ENCODE measurements at regions not wholly inside any gene's neighbourhood (a gene's known extent, or its start where the extent isn't known, plus 50 kb on each side); places are given as distances from the start of the nearest gene placed in this dataset.

DNA sequence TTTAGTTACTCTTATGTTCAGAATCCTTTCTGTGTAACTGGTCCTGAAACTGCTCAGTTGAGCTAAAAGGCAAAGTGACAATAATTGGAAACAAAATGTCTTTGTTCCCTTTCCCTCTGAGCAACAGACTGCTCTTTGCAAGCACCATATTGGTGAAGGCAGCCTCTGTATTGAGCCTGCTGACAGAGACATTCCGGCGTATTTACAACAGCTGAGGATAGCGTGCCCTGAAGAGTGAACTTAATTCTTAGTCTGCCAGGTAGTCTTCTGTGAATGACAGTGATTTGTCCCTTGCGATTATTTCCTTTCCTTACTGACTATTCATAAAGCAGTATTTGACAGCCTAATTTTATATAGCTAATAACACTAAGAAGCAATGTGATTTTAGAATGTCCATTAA, 239.1 kb downstream of the CPS1 start:
- BruUV-seq (replicated peaks), result no TSS peak
- Histone ChIP-seq H3K4me3 (replicated peaks in 1 of 2; ENCODE audit: low read depth in 1 of 2, low read length in 2 of 2) (no peak overlapping the region), H3K4me2 (ENCODE audit: low read length) (no peak overlapping the region), H3K9me3 (ENCODE audit: control insufficient read depth in 1 of 2, insufficient read depth in 1 of 2, low read depth in 1 of 2, low read length in 2 of 2) (no peaks in the 10 kb centered on the region), H4K20me1 (ENCODE audit: insufficient read depth) (no peaks in the 10 kb centered on the region), H3K9me2 (ENCODE audit: insufficient read depth) (no peaks in the 10 kb centered on the region), H3K79me2 (ENCODE audit: insufficient read depth, low read length) (no peaks in the 10 kb centered on the region), H3K27me3 (ENCODE audit: insufficient read depth, low read length) (no peaks in the 10 kb centered on the region), H2AFZ (ENCODE audit: low read depth, low read length, poor library complexity, severe bottlenecking) (no peak overlapping the region), H3K4me1 (ENCODE audit: control insufficient read depth in 1 of 2, insufficient read depth in 2 of 2, low read length in 2 of 2) (no peaks in the 10 kb centered on the region), H3K9ac (ENCODE audit: low read length) (no peak overlapping the region), H3K36me3 (ENCODE audit: control insufficient read depth in 1 of 2, insufficient read depth in 2 of 2, low read length in 2 of 2) (no peaks in the 10 kb centered on the region), H3K27ac (ENCODE audit: low read depth, low read length) (no peak overlapping the region)
- ChIA-PET POLR2A (no interaction called here), RAD21 (ENCODE audit: low non-redundant PET in 1 of 2, low total read pairs in 2 of 2, uncharacterized antibody in 2 of 2, unreplicated experiment in 2 of 2) (no interaction called here), CTCF (no interaction called here)
- intact Hi-C loops (cut with micrococcal nuclease), result no loop called here
- ATAC-seq, result no peak
- DNase-seq (ENCODE audit: low read depth, low spot score), result no peak
- TF ChIP-seq EZH2phosphoT487 (IDR thresholded peaks at IDR 0.05; ENCODE audit: borderline replicate concordance) (no peak), EGR1 (IDR thresholded peaks at IDR 0.05; ENCODE audit: low read depth) (no peak), POLR2A (IDR thresholded peaks at IDR 0.05; ENCODE audit: borderline replicate concordance, extremely low read depth, insufficient read depth, insufficient read length) (no peak), CBX3 (IDR thresholded peaks at IDR 0.05; ENCODE audit: low read depth) (no peak), EZH2 (IDR thresholded peaks at IDR 0.05) (no peak), RAD21 (IDR thresholded peaks at IDR 0.05; ENCODE audit: low read depth) (no peak)

DNA sequence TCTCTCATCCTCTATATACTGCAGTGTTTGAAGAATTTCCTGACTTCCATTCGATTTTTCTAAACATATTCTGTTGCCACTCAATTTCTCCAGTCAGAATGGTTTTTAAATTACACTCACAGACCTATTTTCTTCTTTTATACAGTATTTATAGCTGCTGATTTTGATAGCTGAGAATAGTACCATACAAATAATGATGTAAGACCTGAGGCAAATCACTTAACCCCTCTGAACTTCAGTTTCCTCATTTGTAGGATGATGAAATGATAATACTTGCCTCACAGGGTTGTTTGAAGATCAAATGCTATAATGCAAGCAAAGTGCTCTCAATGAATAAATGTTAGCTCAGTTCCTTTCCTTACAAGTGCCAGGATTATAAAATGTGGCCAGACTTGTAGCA, 241.8 kb downstream of the CPS1 start:
- Histone ChIP-seq H3K4me1 (ENCODE audit: control insufficient read depth in 1 of 2, insufficient read depth in 2 of 2, low read length in 2 of 2) (no peaks in the 10 kb centered on the region), H3K4me2 (ENCODE audit: low read length) (no peak overlapping the region), H3K9me2 (ENCODE audit: insufficient read depth) (no peaks in the 10 kb centered on the region), H2AFZ (ENCODE audit: low read depth, low read length, poor library complexity, severe bottlenecking) (no peak overlapping the region), H3K27ac (ENCODE audit: low read depth, low read length) (no peak overlapping the region), H3K9ac (ENCODE audit: low read length) (no peak overlapping the region), H4K20me1 (ENCODE audit: insufficient read depth) (no peaks in the 10 kb centered on the region), H3K4me3 (replicated peaks in 1 of 2; ENCODE audit: low read depth in 1 of 2, low read length in 2 of 2) (no peak overlapping the region), H3K79me2 (ENCODE audit: insufficient read depth, low read length) (no peaks in the 10 kb centered on the region), H3K9me3 (ENCODE audit: control insufficient read depth in 1 of 2, insufficient read depth in 1 of 2, low read depth in 1 of 2, low read length in 2 of 2) (no peaks in the 10 kb centered on the region), H3K36me3 (ENCODE audit: control insufficient read depth in 1 of 2, insufficient read depth in 2 of 2, low read length in 2 of 2) (no peaks in the 10 kb centered on the region), H3K27me3 (ENCODE audit: insufficient read depth, low read length) (no peaks in the 10 kb centered on the region)
- intact Hi-C loops (cut with micrococcal nuclease), result no loop called here
- ATAC-seq (no peak), DNase-seq (ENCODE audit: low read depth, low spot score) (no peak)
- TF ChIP-seq, protein P1, sequence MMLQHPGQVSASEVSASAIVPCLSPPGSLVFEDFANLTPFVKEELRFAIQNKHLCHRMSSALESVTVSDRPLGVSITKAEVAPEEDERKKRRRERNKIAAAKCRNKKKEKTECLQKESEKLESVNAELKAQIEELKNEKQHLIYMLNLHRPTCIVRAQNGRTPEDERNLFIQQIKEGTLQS (IDR thresholded peaks at IDR 0.05), result no peak
- TF ChIP-seq SP1 (IDR thresholded peaks at IDR 0.05; ENCODE audit: low read depth) (no peak), FOSL1 (IDR thresholded peaks at IDR 0.05; ENCODE audit: low read depth) (no peak), POLR2A (IDR thresholded peaks at IDR 0.05; ENCODE audit: borderline replicate concordance, extremely low read depth, insufficient read depth, insufficient read length) (no peak)
- ChIA-PET CTCF (no interaction called here), POLR2A (no interaction called here), RAD21 (ENCODE audit: low non-redundant PET in 1 of 2, low total read pairs in 2 of 2, uncharacterized antibody in 2 of 2, unreplicated experiment in 2 of 2) (no interaction called here)
- BruUV-seq (replicated peaks), result no TSS peak

Data from HCT116 (cell line).